ENCODE measurements at regions not wholly inside any gene's neighbourhood (a gene's known extent, or its start where the extent isn't known, plus 50 kb on each side); places are given as distances from the start of the nearest gene placed in this dataset.
"Not testable (repeated sequence)": the region's sequence is repeated elsewhere in the genome, so short reads cannot be mapped to it uniquely, and the experiment has no call there.

DNA sequence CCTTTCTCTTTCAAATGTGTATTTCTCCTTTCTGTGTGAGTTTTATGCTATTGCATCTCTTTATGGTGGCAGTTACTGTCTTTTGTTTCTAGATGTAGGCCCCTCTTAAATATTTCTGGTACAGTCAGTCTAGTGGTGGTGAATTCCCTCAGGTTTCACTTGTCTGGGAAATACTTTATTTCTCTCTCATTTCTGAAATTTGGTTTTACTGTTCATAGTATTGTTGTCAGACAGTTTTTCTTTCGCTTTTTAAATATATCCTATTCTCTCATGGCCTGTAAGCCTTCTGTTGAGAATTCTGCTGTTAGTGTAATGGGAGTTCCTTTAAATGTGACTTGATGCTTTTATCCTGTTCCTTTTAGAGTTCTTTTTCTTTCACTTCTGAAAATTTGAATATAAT, 874.0 kb downstream of the PLOD2 start:
- Histone ChIP-seq H3K4me3 (no peak overlapping the region), H3K4me1 (no peaks in the 10 kb centered on the region), H3K27me3 (no peaks in the 10 kb centered on the region), H3K9me3 (no peaks in the 10 kb centered on the region), H3K27ac (no peak overlapping the region), H3K9ac (ENCODE audit: low read depth in 2 of 2, low read length in 2 of 2) (no peak overlapping the region), H3K36me3 (no peaks in the 10 kb centered on the region)
- TF ChIP-seq CTCF (IDR thresholded peaks at IDR 0.05), result no peak
- intact Hi-C loops (cut with DNase I), result no loop called here
- no peak for DNase-seq

- Histone ChIP-seq H3K9ac (ENCODE audit: low read depth in 2 of 2, low read length in 2 of 2) (no peak overlapping the region), H3K27ac (no peak overlapping the region), H3K36me3 (no peaks in the 10 kb centered on the region), H3K9me3 (no peaks in the 10 kb centered on the region), H3K4me3 (no peak overlapping the region), H3K4me1 (no peaks in the 10 kb centered on the region), H3K27me3 (no peaks in the 10 kb centered on the region)
- no peak for DNase-seq
- TF ChIP-seq CTCF (IDR thresholded peaks at IDR 0.05), result no peak
- intact Hi-C loops (cut with DNase I), result no loop called here
These were observed 871.0 kb downstream of the PLOD2 start for GRCh38 chr3:145290010-145290409.

- no peak for DNase-seq
- TF ChIP-seq CTCF (IDR thresholded peaks at IDR 0.05), result no peak
- H3K9ac ChIP-seq (ENCODE audit: low read depth in 2 of 2, low read length in 2 of 2), result no peak overlapping the region
- H3K9me3 ChIP-seq, result no peaks in the 10 kb centered on the region
- H3K4me3 ChIP-seq, result no peak overlapping the region
- H3K27ac ChIP-seq, result no peak overlapping the region
- intact Hi-C loops (cut with DNase I), result no loop called here
- no peaks in the 10 kb centered on the region for H3K4me1 ChIP-seq
- no peaks in the 10 kb centered on the region for H3K36me3 ChIP-seq
- no peaks in the 10 kb centered on the region for H3K27me3 ChIP-seq
These were observed 866.4 kb downstream of the PLOD2 start for GRCh38 chr3:145294572-145294971.

DNA sequence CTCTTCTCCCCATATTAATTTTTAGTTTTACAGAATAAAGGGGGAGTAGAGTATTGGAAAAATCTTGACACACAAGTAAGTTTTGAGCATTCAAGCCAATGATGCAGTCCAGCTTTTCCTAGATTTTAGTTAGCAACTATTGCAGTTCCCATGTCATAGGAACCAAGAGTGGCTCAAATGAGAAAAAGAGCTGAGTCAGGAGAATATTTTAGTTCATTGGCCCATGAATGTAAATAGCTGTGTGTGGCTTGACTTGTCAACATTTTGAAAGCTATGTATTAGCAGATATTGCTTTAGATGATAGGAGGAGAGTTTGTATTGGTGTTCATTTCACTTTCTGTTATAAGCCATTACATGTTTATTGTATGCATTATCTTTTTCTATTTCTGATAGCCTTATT, 853.7 kb downstream of the PLOD2 start:
- Histone ChIP-seq H3K27ac (no peak overlapping the region), H3K9ac (ENCODE audit: low read depth in 2 of 2, low read length in 2 of 2) (no peak overlapping the region), H3K27me3 (no peaks in the 10 kb centered on the region), H3K9me3 (peaks cover 4% of the 10 kb centered on the region), H3K4me1 (no peaks in the 10 kb centered on the region), H3K4me3 (no peak overlapping the region), H3K36me3 (no peaks in the 10 kb centered on the region)
- TF ChIP-seq CTCF (IDR thresholded peaks at IDR 0.05), result no peak
- intact Hi-C loops (cut with DNase I), result no loop called here
- DNase-seq, result no peak

- no peak overlapping the region for H3K9ac ChIP-seq (ENCODE audit: low read depth in 2 of 2, low read length in 2 of 2)
- no peaks in the 10 kb centered on the region for H3K27me3 ChIP-seq
- no peaks in the 10 kb centered on the region for H3K36me3 ChIP-seq
- no peak for TF ChIP-seq CTCF (IDR thresholded peaks at IDR 0.05)
- H3K4me3 ChIP-seq, result no peak overlapping the region
- H3K27ac ChIP-seq, result no peak overlapping the region
- no peak for DNase-seq
- intact Hi-C loops (cut with DNase I), result no loop called here
- H3K4me1 ChIP-seq, result no peaks in the 10 kb centered on the region
- no peaks in the 10 kb centered on the region for H3K9me3 ChIP-seq
These were observed 847.2 kb downstream of the PLOD2 start for GRCh38 chr3:145313751-145314150.

- H3K4me1 ChIP-seq; H3K4me3 ChIP-seq; DNase-seq; H3K36me3 ChIP-seq; H3K27me3 ChIP-seq; H3K9me3 ChIP-seq; H3K9ac ChIP-seq (ENCODE audit: low read depth in 2 of 2, low read length in 2 of 2); H3K27ac ChIP-seq; intact Hi-C loops (cut with DNase I): not testable (repeated sequence)
These were observed 844.7 kb downstream of the PLOD2 start for GRCh38 chr3:145316253-145316652.

All from colonic mucosa (tissue), 4 donors.